ENCODE measurements at regions not wholly inside any gene's neighbourhood (a gene's known extent, or its start where the extent isn't known, plus 50 kb on each side); places are given as distances from the start of the nearest gene placed in this dataset.

DNA sequence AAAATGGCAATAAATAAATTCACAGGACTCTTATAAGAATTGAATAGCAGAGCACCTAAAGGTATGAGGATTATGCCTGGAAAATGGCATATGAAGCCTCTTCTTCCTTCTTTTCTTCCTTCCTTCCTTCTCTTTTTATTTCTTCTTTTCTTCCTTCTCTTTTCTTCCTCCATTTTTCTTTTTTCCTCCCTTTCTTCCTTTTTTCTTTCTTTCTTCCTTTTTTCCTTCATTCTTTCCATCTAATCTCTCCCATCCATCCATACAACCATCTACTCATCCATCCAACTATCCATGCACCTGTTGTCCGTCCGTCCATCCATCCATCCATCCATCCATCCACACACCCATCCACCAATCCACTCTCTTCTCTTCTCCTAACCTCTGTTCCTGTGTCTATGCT lies 173.8 kb downstream of the TBX5 start:
- no peak overlapping the region for H3K9ac ChIP-seq (ENCODE audit: low read depth, low read length, poor library complexity)
- no peak overlapping the region for H3K18ac ChIP-seq (ENCODE audit: low read length)
- no peak overlapping the region for H3K4ac ChIP-seq (ENCODE audit: low read length)
- H4K8ac ChIP-seq (ENCODE audit: low read depth, low read length) = no peak overlapping the region
- H3K36me3 ChIP-seq (replicated peaks in 1 of 2; ENCODE audit: control insufficient read depth in 2 of 2, insufficient read depth in 2 of 2, low read length in 2 of 2) = no peaks in the 10 kb centered on the region
- peaks cover 0 to 1% of the 10 kb centered on the region in 2 donors for H3K9me3 ChIP-seq (replicated peaks in 1 of 2; ENCODE audit: control insufficient read depth in 2 of 2, insufficient read depth in 1 of 2, low read depth in 1 of 2, low read length in 2 of 2)
- H2AFZ ChIP-seq (ENCODE audit: low read length) = no peak overlapping the region
- H2BK12ac ChIP-seq (ENCODE audit: low read length) = no peak overlapping the region
- no peak overlapping the region for H3K4me2 ChIP-seq (ENCODE audit: insufficient read depth, low read length, poor library complexity, severe bottlenecking)
- H2BK5ac ChIP-seq (ENCODE audit: low read length) = no peak overlapping the region
- DNase-seq (ENCODE audit: low spot score) = no peak
- no peak overlapping the region for H2AK5ac ChIP-seq (ENCODE audit: low read depth, low read length)
- no peak overlapping the region for H4K91ac ChIP-seq (ENCODE audit: low read depth, low read length, poor library complexity)
- H3K27ac ChIP-seq (replicated peaks; ENCODE audit: low read length) = no peak overlapping the region
- no peaks in the 10 kb centered on the region for H3K27me3 ChIP-seq (ENCODE audit: control insufficient read depth in 3 of 3, insufficient read depth in 3 of 3, low read depth in 1 of 3, low read length in 3 of 3)
- 100% methylated on average over 2 of the region's 2 CpGs; no CpG with 5 or more reads in 1 of the 2 donors for WGBS, 2 donors (ENCODE audit: extremely low coverage in 2 of 2, insufficient read length in 2 of 2, insufficient replicate concordance in 1 of 2)
- H3K14ac ChIP-seq (ENCODE audit: low read length) = no peak overlapping the region
- no peaks in the 10 kb centered on the region for H3K79me1 ChIP-seq (ENCODE audit: low read depth, low read length)
- H3K4me1 ChIP-seq (ENCODE audit: control insufficient read depth in 2 of 2, insufficient read depth in 1 of 2, low read depth in 1 of 2, low read length in 2 of 2) = no peaks in the 10 kb centered on the region
- no peak overlapping the region for H2BK120ac ChIP-seq (ENCODE audit: low read depth, low read length)
- no peak overlapping the region for H3K23ac ChIP-seq (ENCODE audit: low read depth, low read length, poor library complexity)
- H3K4me3 ChIP-seq (ENCODE audit: low read length in 2 of 2) = no peak overlapping the region
- H2BK15ac ChIP-seq (ENCODE audit: low read length) = no peak overlapping the region

- no peak overlapping the region for H2BK15ac ChIP-seq (ENCODE audit: low read length)
- no peak overlapping the region for H3K4me3 ChIP-seq (ENCODE audit: low read length in 2 of 2)
- H4K91ac ChIP-seq (ENCODE audit: low read depth, low read length, poor library complexity) = no peak overlapping the region
- no peak overlapping the region for H2BK12ac ChIP-seq (ENCODE audit: low read length)
- H2BK5ac ChIP-seq (ENCODE audit: low read length) = no peak overlapping the region
- WGBS, 2 donors (ENCODE audit: extremely low coverage in 2 of 2, insufficient read length in 2 of 2, insufficient replicate concordance in 1 of 2) = no CpG with 5 or more reads among the region's 1 CpG
- H2AK5ac ChIP-seq (ENCODE audit: low read depth, low read length) = no peak overlapping the region
- no peak overlapping the region for H4K8ac ChIP-seq (ENCODE audit: low read depth, low read length)
- H3K9me3 ChIP-seq (replicated peaks in 1 of 2; ENCODE audit: control insufficient read depth in 2 of 2, insufficient read depth in 1 of 2, low read depth in 1 of 2, low read length in 2 of 2) = peaks cover 0 to 1% of the 10 kb centered on the region in 2 donors
- no peak for DNase-seq (ENCODE audit: low spot score)
- H2BK120ac ChIP-seq (ENCODE audit: low read depth, low read length) = no peak overlapping the region
- no peak overlapping the region for H3K4me2 ChIP-seq (ENCODE audit: insufficient read depth, low read length, poor library complexity, severe bottlenecking)
- H3K27ac ChIP-seq (replicated peaks; ENCODE audit: low read length) = no peak overlapping the region
- H3K4ac ChIP-seq (ENCODE audit: low read length) = no peak overlapping the region
- no peak overlapping the region for H2AFZ ChIP-seq (ENCODE audit: low read length)
- no peaks in the 10 kb centered on the region for H3K36me3 ChIP-seq (replicated peaks in 1 of 2; ENCODE audit: control insufficient read depth in 2 of 2, insufficient read depth in 2 of 2, low read length in 2 of 2)
- H3K4me1 ChIP-seq (ENCODE audit: control insufficient read depth in 2 of 2, insufficient read depth in 1 of 2, low read depth in 1 of 2, low read length in 2 of 2) = no peaks in the 10 kb centered on the region
- no peak overlapping the region for H3K23ac ChIP-seq (ENCODE audit: low read depth, low read length, poor library complexity)
- H3K9ac ChIP-seq (ENCODE audit: low read depth, low read length, poor library complexity) = no peak overlapping the region
- no peak overlapping the region for H3K14ac ChIP-seq (ENCODE audit: low read length)
- no peak overlapping the region for H3K18ac ChIP-seq (ENCODE audit: low read length)
- peaks cover 0 to 7% (median 0%) of the 10 kb centered on the region in 3 experiments for H3K27me3 ChIP-seq (ENCODE audit: control insufficient read depth in 3 of 3, insufficient read depth in 3 of 3, low read depth in 1 of 3, low read length in 3 of 3)
- no peaks in the 10 kb centered on the region for H3K79me1 ChIP-seq (ENCODE audit: low read depth, low read length)
Measured at GRCh38 chr12:114229150-114229549, 176.8 kb downstream of the TBX5 start.

GRCh38 chr12:114226241-114226928 lies 179.6 kb downstream of the TBX5 start:
- Histone ChIP-seq H3K4ac (ENCODE audit: low read length) (no peak overlapping the region), H4K91ac (ENCODE audit: low read depth, low read length, poor library complexity) (no peak overlapping the region), H3K4me1 (ENCODE audit: control insufficient read depth in 2 of 2, insufficient read depth in 1 of 2, low read depth in 1 of 2, low read length in 2 of 2) (peaks cover 0 to 2% of the 10 kb centered on the region in 2 donors), H3K23ac (ENCODE audit: low read depth, low read length, poor library complexity) (no peak overlapping the region), H3K36me3 (replicated peaks in 1 of 2; ENCODE audit: control insufficient read depth in 2 of 2, insufficient read depth in 2 of 2, low read length in 2 of 2) (no peaks in the 10 kb centered on the region), H2AK5ac (ENCODE audit: low read depth, low read length) (no peak overlapping the region), H3K4me2 (ENCODE audit: insufficient read depth, low read length, poor library complexity, severe bottlenecking) (no peak overlapping the region), H2AFZ (ENCODE audit: low read length) (no peak overlapping the region), H2BK5ac (ENCODE audit: low read length) (no peak overlapping the region), H4K8ac (ENCODE audit: low read depth, low read length) (no peak overlapping the region), H3K9ac (ENCODE audit: low read depth, low read length, poor library complexity) (no peak overlapping the region), H3K4me3 (ENCODE audit: low read length in 2 of 2) (no peak overlapping the region), H3K18ac (ENCODE audit: low read length) (no peak overlapping the region), H3K14ac (ENCODE audit: low read length) (no peak overlapping the region), H3K79me1 (ENCODE audit: low read depth, low read length) (no peaks in the 10 kb centered on the region), H3K9me3 (replicated peaks in 1 of 2; ENCODE audit: control insufficient read depth in 2 of 2, insufficient read depth in 1 of 2, low read depth in 1 of 2, low read length in 2 of 2) (peaks cover 0 to 1% of the 10 kb centered on the region in 2 donors), H3K27me3 (ENCODE audit: control insufficient read depth in 3 of 3, insufficient read depth in 3 of 3, low read depth in 1 of 3, low read length in 3 of 3) (peaks cover 0 to 7% (median 0%) of the 10 kb centered on the region in 3 experiments), H2BK120ac (ENCODE audit: low read depth, low read length) (no peak overlapping the region), H2BK15ac (ENCODE audit: low read length) (no peak overlapping the region), H2BK12ac (ENCODE audit: low read length) (no peak overlapping the region), H3K27ac (replicated peaks; ENCODE audit: low read length) (no peak overlapping the region)
- WGBS, 2 donors (ENCODE audit: extremely low coverage in 2 of 2, insufficient read length in 2 of 2, insufficient replicate concordance in 1 of 2) = no CpG with 5 or more reads among the region's 10 CpGs
- no peak for DNase-seq (ENCODE audit: low spot score)

DNA sequence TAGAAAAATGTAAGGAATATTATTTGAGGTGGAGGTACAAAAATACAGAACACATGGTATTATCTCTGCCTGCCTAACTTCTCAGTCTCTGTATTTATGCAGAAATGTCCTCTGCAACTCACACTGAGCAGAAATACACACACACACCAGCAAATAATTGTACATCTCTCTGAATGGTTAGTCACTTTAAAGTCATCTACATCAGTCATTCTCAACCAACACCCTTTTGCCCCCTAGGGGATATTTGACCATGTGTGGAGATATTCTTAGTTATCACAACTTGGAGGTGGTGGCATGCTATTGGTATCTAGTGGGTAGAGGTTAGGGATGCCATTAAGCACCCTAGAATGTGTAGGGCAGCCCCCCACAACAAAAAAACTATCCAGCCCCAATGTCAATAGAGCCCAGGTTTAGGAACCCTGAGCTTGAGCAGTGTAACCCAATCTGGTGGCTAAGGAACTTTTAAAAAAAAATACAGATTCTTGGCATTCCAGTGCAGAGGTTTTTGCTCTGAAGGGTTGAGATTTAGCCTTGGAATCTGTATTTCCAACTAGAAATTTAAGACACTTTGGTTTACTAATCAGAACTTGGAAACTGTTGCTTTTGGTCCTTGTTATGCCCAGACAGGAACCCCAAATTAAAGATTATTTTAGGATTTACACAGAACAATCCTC lies 183.8 kb downstream of the TBX5 start:
- Histone ChIP-seq H3K36me3 (replicated peaks in 1 of 2; ENCODE audit: control insufficient read depth in 2 of 2, insufficient read depth in 2 of 2, low read length in 2 of 2) (no peaks in the 10 kb centered on the region), H2BK5ac (ENCODE audit: low read length) (no peak overlapping the region), H3K4me3 (ENCODE audit: low read length in 2 of 2) (no peak overlapping the region), H2BK15ac (ENCODE audit: low read length) (no peak overlapping the region), H3K79me1 (ENCODE audit: low read depth, low read length) (no peaks in the 10 kb centered on the region), H3K27ac (replicated peaks; ENCODE audit: low read length) (no peak overlapping the region), H3K18ac (ENCODE audit: low read length) (no peak overlapping the region), H2BK120ac (ENCODE audit: low read depth, low read length) (no peak overlapping the region), H2AFZ (ENCODE audit: low read length) (no peak overlapping the region), H3K4me1 (ENCODE audit: control insufficient read depth in 2 of 2, insufficient read depth in 1 of 2, low read depth in 1 of 2, low read length in 2 of 2) (peaks cover 0 to 5% of the 10 kb centered on the region in 2 donors), H3K4ac (ENCODE audit: low read length) (no peak overlapping the region), H2BK12ac (ENCODE audit: low read length) (no peak overlapping the region), H3K9me3 (replicated peaks in 1 of 2; ENCODE audit: control insufficient read depth in 2 of 2, insufficient read depth in 1 of 2, low read depth in 1 of 2, low read length in 2 of 2) (peaks cover 0 to 3% of the 10 kb centered on the region in 2 donors), H3K27me3 (ENCODE audit: control insufficient read depth in 3 of 3, insufficient read depth in 3 of 3, low read depth in 1 of 3, low read length in 3 of 3) (peaks cover 0 to 7% (median 0%) of the 10 kb centered on the region in 3 experiments), H3K4me2 (ENCODE audit: insufficient read depth, low read length, poor library complexity, severe bottlenecking) (no peak overlapping the region), H4K91ac (ENCODE audit: low read depth, low read length, poor library complexity) (no peak overlapping the region), H3K23ac (ENCODE audit: low read depth, low read length, poor library complexity) (no peak overlapping the region), H4K8ac (ENCODE audit: low read depth, low read length) (no peak overlapping the region), H3K14ac (ENCODE audit: low read length) (no peak overlapping the region), H2AK5ac (ENCODE audit: low read depth, low read length) (no peak overlapping the region), H3K9ac (ENCODE audit: low read depth, low read length, poor library complexity) (no peak overlapping the region)
- DNase-seq (ENCODE audit: low spot score) = no peak
